HG03060 (cell line): ENCODE measurements at regions not wholly inside any gene's neighbourhood (a gene's known extent, or its start where the extent isn't known, plus 50 kb on each side); places are given as distances from the start of the nearest gene placed in this dataset.
"Not testable (repeated sequence)": the region's sequence is repeated elsewhere in the genome, so short reads cannot be mapped to it uniquely, and the experiment has no call there.

Experiments used
- ATAC-seq: cut with Tn5 transposase; IDR thresholded peaks from one replicate; pipeline ENCODE4 v1.9.1; 2021; ENCODE audit warnings: low read depth, moderate number of reproducible peaks; ENCODE audit not compliant: unreplicated experiment

- no peak for ATAC-seq
Observed at GRCh38 chr4:28427306-28428085, 1566.9 kb downstream of the STIM2 start.

GRCh38 chr4:28432348-28433025 lies 1571.8 kb downstream of the STIM2 start:
- ATAC-seq: no peak

DNA sequence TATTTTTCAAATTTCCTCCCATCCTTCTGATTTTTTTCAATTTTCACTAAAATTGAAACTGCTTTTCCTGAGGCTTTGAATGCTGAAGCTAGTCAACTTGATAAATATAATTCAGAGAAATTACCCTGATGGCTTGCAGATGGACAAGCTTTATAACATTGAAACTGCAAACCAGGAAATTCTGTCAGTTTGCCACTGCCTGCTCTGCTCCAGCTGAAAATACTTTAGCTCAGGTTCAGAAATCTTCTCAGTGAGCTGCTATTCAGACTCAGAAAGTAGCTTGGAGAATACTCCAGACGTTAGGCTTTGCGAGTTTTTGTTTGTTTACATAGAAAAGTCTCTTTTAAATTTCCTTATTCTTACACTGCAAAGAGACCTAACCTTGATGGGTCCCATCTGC lies 1574.7 kb downstream of the STIM2 start:
- ATAC-seq: no peak

GRCh38 chr4:28436191-28437080 lies 1575.8 kb downstream of the STIM2 start:
- ATAC-seq: no peak

- ATAC-seq: no peak
Observed at GRCh38 chr4:28443371-28443770, 1582.7 kb downstream of the STIM2 start.

DNA sequence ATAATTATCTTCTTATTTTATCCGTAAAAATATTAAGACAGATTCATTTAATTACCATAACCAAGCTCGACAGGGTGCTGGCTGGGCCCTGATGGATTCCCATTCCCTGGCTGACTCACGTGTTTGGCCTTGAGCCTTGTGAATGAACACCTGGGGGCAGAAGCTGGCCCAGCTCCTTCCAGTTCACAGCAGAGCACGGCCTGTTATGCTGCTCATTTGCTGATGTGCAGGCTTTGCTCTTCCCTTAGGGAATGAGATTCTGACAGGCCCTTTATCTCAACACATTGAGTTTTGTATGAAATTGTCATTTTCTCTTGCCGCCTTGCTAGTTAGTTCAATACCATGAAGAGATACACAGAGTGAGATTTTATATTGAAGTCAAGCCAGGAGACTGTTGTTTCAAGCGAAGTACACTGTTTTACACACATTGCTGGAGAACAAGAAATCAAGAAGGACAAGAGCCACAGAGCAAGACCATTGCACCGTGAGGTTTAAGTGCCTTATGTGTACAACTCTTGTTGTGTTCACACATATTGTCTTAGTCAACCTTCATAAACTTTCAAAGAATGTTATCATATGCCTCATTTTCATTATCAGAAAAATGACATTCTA lies 1583.3 kb downstream of the STIM2 start:
- no peak for ATAC-seq

DNA sequence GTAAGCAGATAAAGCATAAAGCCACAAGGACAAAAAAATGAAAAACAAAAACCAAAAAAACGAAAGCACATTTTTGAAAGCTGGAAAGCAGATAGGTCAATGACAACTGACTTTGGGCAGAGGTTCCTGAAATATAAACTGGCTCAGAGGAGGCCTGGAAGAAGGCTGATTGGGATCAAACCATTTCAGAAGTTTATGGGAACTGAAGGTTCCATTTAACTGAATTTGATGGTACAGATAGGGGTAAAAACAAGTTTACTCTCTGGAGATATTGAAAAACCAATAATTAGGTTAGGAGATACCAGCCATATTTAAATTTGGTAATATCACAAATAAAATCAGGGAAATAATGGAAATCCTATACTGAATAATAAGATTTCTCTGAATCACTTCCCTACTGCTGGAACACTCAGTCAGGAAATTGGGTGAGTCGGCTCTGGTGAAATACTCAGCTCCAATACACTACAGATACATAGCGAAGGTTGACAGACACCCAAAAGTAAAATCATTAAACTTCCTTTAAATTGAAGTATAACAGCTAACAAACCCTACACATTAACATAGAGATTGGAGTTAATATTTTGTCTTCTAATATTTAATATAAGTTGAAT lies 1584.3 kb downstream of the STIM2 start:
- ATAC-seq: no peak

GRCh38 chr4:28449085-28449484 lies 1588.4 kb downstream of the STIM2 start:
- ATAC-seq: no peak

DNA sequence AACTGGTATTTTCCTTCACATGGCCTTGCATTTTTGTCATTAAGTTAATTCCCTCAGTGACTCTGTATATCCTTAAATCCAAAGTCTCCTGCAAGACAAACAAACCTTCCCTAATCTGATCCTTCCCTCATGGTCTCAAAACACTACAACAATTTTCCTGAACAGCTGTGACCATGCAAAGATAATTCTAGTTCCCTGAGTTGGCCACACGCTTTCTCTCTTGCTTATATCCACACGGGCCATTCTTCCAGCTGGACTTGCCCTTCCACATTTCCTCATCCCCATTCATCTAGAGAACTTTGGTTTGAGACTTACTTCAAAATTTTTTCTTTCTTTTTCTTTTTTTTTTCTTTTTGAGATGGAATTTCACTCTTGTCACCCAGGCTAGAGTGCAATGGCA lies 1590.7 kb downstream of the STIM2 start:
- no peak for ATAC-seq

GRCh38 chr4:28462766-28463700 lies 1602.4 kb downstream of the STIM2 start:
- no peak for ATAC-seq

DNA sequence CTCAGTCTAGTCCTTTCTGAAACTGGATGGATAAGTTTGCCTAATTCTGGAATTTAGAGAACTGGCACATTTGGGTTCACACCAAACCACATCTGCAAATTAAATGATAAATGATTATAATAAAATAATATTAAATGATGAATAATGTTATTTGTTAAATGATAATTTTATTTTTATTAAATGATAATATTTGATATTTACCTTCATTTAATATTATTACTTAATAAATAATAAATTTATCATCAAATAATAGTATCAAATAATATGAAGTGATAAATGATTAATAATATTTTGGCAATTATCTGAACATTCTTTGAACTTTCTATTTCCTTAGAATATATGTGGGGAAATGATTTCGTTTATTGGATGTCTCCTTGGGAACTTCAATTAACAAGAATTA lies 1604.2 kb downstream of the STIM2 start:
- ATAC-seq: no peak

DNA sequence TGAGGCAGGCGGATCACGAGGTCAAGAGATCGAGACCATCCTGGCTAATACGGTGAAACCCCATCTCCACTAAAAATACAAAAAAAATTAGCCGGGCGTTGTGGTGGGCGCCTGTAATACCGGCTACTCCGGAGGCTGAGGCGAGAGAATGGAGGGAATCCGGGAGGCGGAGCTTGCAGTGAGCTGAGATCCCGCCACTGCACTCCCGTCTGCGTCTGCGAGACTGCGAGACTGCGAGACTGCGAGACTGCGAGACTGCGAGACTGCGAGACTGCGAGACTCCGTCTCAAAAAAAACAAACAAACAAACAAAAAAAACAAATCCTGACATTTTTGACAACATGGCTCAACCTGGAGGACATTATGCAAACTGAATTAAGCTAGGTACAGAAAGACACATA lies 1606.2 kb downstream of the STIM2 start:
- not testable (repeated sequence) for ATAC-seq

DNA sequence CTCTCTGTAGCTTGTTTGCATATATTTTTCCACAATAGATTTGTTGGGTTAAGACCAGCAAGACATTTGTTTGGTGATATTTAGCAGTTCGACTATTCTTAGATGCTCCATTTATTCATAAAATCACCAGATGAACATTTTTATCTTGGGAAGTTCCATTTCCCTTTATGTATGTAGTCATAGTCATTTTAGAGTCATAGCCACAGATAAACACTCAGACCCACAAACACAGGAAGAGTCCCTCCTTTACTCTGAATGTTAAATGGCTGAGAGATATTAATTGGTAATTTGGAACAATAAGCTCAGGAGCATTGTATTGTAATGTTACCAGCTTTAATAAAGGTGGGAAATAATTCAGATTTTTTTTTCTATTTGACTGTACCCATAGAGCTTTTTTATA lies 1608.7 kb downstream of the STIM2 start:
- ATAC-seq: no peak

GRCh38 chr4:28469886-28470285 lies 1609.2 kb downstream of the STIM2 start:
- ATAC-seq: no peak

DNA sequence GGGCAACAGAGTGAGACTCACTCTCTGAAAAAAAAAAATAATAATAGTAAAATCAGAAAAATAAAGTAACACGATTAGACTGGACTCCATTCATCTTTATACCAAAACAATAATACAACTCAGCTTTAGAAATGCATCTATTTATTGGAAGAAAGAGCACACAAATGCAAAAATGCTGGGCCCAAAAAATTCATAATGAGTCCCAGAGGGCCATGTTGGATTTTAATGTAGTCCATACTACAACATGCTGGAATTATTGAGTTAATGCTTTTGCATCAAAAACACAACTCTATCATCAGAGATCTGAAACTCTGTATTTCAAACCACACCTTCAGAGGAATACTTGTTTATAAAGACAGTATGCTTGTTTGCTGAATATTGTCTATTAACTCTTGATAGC lies 1614.7 kb downstream of the STIM2 start:
- ATAC-seq: no peak

DNA sequence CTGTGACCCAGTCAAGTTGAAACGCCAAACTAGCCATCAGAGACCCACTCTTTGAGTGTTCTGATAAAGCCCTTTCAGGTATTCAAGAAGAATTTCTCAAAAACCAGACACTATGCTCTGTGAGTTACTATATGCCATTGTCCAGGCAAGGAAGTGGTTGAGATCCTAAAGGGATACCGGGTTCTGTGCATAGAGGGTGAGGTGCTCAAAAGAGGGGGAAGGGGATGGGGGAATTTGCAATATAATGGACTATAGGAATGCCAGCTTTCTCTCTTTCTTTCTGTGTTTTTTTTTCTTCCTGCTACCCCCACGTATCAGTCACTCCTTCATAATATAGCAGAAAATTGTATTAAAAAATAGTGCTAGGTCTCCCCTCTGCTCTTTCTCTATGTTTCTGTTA lies 1619.0 kb downstream of the STIM2 start:
- ATAC-seq: no peak

GRCh38 chr4:28481565-28481964 lies 1620.9 kb downstream of the STIM2 start:
- ATAC-seq: no peak

- ATAC-seq: no peak
Observed at GRCh38 chr4:28482580-28483270, 1622.1 kb downstream of the STIM2 start.

DNA sequence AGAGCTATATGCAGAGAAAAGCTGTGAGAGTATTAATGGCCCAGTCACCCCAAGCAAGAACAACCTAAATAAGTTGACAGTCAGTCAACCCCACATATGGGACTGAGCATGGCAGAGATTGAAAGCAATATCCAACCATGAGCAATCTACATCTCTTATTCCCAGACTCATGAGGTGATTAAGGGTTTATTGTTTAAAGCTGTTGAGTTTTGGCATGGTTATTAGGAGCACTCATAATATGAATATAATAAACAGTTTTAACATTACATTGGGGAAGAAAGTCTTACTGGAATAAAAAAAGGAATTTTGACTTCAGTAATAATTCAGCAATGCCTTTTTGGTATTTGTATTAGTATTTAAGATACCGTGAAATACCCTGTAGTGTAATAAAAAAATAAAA lies 1627.4 kb downstream of the STIM2 start:
- no peak for ATAC-seq
